ENCODE measurements at regions not wholly inside any gene's neighbourhood (a gene's known extent, or its start where the extent isn't known, plus 50 kb on each side); places are given as distances from the start of the nearest gene placed in this dataset.

DNA sequence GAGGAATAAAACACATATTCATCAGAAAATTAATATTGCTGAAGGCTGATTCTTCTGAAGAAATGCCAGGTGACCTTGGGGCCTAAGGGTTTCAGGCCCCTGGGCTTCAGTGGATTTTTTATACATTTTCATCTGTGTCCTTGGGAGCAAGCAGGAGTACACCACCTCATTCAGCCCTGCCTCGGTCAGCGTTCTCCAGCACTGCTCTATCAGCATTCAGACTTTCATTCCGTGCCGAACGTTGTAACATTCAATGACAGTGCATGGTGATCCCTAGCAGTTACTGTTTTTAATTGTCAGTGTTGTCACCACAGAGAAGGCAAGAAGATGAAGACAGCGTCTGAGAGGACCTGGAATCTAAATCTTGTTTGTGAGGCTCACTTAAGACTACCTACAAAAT is 490.4 kb downstream of the DNAH5 start:
- TF ChIP-seq PRDM10 (tag by site-specific recombination; IDR thresholded peaks at IDR 0.05) = no peak
- no peak for TF ChIP-seq ZNF311 (tag by site-specific recombination; IDR thresholded peaks at IDR 0.05; ENCODE audit: borderline replicate concordance)
- no peak for TF ChIP-seq ZNF785 (tag by site-specific recombination; IDR thresholded peaks at IDR 0.05)
- TF ChIP-seq ZBTB26 (tag by site-specific recombination; optimal IDR thresholded peaks at IDR 0.05) = no peak
- no peak for TF ChIP-seq ZBTB8A (tag by site-specific recombination; IDR thresholded peaks at IDR 0.05)
- TF ChIP-seq BCL11A (tag by site-specific recombination; IDR thresholded peaks at IDR 0.05; ENCODE audit: low read depth) = no peak
- TF ChIP-seq CTCF (tag by site-specific recombination; IDR thresholded peaks at IDR 0.05) = no peak
- no peak for TF ChIP-seq ZSCAN4 (tag by site-specific recombination; IDR thresholded peaks at IDR 0.05)
- TF ChIP-seq, protein P1, sequence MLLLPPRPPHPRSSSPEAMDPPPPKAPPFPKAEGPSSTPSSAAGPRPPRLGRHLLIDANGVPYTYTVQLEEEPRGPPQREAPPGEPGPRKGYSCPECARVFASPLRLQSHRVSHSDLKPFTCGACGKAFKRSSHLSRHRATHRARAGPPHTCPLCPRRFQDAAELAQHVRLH (tag by site-specific recombination; IDR thresholded peaks at IDR 0.05) = no peak
- TF ChIP-seq KLF1 (tag by site-specific recombination; IDR thresholded peaks at IDR 0.05) = no peak
